Umbilical cord (tissue), 1 donor: ENCODE measurements at regions not wholly inside any gene's neighbourhood (a gene's known extent, or its start where the extent isn't known, plus 50 kb on each side); places are given as distances from the start of the nearest gene placed in this dataset.
"Not testable (repeated sequence)": the region's sequence is repeated elsewhere in the genome, so short reads cannot be mapped to it uniquely, and the experiment has no call there.

ENCODE experiments used
- DNase-seq: peaks from one replicate; pipeline ENCODE4 v3.0.0-alpha.2; 2015; ENCODE audit warnings: low spot score

DNA sequence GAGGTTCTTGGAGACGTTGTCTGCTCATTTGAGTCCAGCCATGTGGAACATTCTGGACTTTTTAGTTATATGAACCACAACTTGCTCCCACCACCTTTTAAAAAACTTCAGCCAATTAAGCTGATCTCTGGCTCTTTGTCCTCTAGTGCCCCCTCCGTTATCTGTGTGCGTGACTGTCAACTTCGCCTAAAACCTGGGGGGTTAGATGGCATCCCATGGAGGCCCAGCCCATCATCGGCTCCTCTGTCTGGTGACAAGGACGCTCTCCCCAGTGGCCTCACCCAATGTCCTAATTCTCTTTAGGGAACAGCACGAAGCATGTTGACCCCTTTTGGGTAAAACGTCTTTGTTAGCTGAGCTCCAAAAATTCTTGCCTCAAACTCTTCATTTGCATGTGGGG lies 341.0 kb upstream of the TNRC6C start:
- no peak for DNase-seq

GRCh38 chr17:77618173-77618572 lies 340.3 kb upstream of the TNRC6C start:
- DNase-seq: no peak

DNA sequence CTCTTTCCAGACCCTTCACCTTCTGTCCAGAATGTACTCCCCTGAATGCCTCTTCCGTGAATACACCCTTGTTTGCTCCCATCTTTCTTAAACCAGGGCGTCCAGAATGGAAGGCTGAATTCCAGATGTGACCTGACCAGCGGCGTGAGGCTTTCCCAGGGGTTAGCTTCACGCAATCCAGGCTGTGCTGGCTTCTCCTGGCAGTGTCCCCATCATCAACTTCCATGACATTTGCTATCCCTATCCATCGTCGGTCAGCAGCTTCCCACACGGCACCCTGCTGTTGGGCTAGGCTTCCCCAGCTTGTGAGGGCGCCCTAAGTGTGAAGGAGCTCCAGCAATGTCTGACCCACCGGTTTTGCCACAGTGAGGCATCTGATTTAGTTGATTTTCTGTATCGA lies 339.8 kb upstream of the TNRC6C start:
- no peak for DNase-seq

DNA sequence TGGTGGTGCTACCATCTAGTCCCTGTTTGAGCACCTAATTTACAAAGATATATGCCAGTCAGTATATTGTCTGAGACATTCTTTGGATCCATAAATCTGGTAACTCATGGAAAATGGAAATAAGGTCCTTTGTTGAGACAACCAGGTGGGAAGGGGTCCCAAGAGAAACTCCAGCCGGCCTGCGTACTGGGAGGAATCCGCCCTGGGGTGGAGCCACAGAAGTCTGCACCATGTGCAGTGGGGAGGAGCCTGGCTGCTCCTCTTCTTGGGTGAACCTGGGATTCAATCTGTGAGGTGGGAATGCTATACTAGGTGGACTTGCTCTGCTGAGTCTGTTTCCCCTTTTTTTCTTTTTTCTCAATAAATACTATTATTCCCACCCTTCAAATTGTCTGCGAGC lies 339.2 kb upstream of the TNRC6C start:
- DNase-seq: no peak

GRCh38 chr17:77619851-77620250 lies 338.7 kb upstream of the TNRC6C start:
- DNase-seq: no peak

DNA sequence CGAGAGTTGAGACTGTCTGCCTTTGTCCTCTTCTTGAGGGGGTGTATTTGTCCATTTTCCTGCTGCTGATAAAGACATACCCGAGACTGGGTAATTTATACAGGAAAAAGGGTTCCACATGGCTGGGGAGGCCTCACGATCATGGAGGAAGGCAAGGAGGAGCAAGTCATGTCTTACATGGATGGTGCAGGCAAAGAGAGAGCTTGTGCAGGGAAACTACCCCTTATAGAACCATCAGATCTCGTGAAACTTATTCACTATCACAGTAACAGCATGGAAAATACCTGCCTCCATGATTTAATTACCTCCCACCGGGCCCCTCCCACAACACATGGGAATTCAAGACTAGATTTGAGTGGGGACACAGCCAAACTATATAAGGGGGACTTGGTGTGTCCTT lies 338.2 kb upstream of the TNRC6C start:
- DNase-seq: no peak

- not testable (repeated sequence) for DNase-seq
Measured at GRCh38 chr17:77622084-77622483, 336.4 kb upstream of the TNRC6C start.

GRCh38 chr17:77622647-77623046 lies 335.9 kb upstream of the TNRC6C start:
- DNase-seq: no peak

DNA sequence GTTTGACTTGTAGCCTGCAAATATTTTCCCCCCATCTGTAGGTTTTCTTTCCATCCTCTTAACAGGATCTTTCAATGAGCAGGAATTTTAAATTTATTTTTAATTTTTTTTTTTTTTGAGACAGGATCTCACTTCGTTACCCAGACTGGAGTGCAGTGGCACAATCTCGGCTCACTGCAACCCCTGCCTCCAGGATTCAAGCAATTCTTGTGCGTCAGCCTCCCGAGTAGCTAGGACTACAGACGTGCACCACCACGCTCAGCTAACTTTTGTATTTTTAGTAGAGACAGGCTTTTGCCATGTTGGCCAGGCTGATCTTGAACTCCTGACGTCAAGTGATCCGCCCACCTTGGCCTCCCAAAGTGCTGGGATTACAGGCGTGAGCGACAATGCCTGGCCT lies 335.2 kb upstream of the TNRC6C start:
- DNase-seq: not testable (repeated sequence)

DNA sequence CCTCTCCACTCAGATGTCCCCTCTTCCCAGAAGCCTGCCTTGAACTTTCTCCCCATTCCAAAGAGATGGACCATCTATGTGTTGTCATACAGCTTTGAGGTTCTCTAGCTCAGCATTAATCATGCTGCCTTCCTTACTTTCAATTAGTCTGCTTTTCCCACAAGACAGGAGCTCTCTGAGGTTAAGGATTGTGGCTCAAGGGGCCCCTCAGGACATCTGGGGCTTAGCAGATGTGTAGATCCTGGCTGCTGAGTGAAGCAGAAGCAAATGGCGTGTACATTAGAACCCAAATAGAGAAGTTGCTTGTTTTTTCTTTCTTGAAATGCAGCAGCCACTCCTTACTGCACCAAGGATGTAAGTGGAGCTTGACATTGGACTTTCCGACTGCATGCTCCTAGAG lies 330.5 kb upstream of the TNRC6C start:
- no peak for DNase-seq

GRCh38 chr17:77629284-77629683 lies 329.2 kb upstream of the TNRC6C start:
- not testable (repeated sequence) for DNase-seq

DNA sequence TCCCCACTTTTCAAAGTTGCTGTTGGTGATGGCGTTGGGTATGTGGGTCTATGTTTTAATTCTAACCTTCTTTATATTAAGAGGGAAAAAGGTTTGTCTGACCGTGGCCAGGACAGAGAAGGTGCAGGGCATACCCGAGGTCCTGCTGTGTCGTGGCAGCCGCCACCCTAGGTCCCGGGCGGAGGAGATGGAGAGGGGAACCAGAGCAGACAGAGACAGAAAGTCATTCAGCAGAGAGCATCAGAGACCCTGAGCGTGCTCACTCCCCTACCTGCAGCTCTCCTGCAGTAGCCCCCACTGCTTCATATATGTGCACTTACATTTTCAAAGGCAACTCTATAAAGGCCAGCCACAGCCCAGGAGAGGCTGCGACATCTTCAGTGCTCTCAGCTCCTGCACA lies 327.2 kb upstream of the TNRC6C start:
- DNase-seq: no peak

- DNase-seq: no peak
Measured at GRCh38 chr17:77632619-77633018, 325.9 kb upstream of the TNRC6C start.

- no peak for DNase-seq
Measured at GRCh38 chr17:77634710-77635109, 323.8 kb upstream of the TNRC6C start.

DNA sequence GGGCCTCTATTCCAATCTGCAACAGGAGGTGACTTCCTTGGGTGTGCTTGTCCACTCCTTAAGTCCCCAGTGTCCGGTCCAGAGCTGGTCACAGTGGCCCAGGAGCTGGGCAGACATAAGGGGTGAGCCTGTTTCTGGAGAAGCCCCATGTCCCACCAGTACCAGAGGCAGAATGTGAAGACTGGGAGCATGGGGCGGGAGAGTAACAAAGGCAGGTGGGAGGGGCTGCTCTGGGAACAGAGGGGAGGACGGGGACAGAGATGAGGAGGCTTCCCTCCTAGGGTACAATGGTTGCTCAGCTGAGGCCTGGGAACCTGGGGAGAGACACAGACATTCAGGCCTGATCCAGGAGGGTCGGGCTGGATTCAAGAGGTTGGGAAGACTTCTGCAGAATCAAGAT lies 323.3 kb upstream of the TNRC6C start:
- no peak for DNase-seq

DNA sequence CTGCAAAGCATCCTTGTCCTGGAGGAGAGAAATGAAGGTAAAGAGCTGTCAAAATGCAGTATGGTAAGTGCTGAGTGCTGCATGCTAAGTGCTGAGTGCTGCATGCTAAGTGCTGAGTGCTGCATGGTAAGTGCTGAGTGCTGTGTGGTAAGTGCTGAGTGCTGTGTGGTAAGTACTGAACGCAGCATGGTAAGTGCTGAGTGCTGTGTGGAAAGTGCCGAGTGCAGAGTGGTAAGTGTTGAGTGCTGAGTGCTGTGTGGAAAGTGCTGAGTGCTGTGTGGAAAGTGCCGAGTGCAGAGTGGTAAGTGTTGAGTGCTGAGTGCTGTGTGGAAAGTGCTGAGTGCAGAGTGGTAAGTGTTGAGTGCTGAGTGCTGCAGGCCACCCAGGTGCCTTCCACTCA lies 322.7 kb upstream of the TNRC6C start:
- DNase-seq: not testable (repeated sequence)

DNA sequence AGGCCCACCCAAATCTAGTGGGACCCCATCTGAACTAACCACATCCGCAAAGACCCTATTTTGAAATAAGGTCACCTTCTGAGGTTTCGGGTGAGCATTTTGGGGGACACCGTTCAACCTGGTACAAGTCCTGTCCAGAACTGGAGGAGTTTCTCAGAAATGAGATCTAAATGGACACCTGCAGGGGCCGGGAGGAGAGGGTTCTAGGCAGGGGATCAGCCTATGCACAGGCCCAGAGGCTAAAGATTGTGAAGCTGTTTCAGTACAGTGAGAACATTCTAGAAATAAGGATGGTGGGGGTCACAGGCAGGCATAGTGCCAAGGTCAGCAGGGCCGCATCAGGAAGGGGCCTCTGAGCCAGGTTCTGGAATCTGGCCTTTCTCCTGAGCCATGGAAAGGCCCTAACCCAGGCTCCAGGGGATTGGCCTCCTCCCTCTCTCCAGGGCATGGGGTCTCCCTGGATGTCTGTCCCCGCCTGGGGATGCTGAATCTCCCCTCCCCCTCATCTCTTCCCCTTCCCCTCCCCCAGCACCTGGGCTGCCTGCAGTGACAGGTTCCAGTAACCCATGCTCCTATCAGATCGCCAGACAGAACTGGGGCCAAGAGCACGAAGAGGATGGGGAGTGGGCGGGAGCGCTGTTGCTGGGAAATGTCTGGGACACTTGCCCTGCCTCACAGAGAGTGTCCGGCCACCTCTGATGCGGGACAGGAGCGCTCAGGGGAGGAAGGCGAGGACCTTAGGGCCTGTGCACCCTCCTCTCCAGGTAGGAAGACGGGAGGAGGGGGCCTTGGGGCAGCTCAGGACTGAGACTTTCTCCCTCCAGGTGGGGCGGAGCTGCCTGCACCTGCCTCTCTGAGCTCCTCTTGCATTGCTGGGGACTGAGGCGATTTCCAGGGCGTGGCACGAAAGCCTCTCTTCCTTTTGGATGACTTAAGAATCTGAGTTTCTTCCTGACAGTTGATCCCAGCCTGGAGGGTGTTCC lies 321.4 kb upstream of the TNRC6C start:
- DNase-seq: no peak

GRCh38 chr17:77637818-77638575 lies 320.5 kb upstream of the TNRC6C start:
- no peak for DNase-seq

GRCh38 chr17:77640252-77640651 lies 318.3 kb upstream of the TNRC6C start:
- no peak for DNase-seq

- no peak for DNase-seq
Measured at GRCh38 chr17:77640916-77641605, 317.4 kb upstream of the TNRC6C start.

DNA sequence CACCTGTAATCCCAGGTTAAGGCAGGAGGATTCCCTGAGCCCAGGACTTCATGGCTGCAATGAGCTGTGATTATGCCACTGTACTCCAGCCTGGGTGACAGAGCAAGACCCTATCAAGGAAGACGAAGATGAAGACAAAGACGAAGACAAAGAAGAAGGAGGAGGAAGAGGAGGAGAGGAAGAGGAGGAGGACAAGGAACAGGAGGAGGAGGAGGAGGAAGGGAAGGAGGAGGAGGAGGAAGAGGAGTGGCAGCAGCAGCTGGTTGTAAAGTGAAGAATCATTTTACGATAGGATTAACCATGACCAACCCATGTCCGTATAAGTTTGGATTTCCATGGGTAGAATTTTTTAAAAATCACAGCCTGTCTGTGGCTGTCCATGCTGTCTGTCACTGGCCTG lies 316.8 kb upstream of the TNRC6C start:
- DNase-seq: no peak
